HepG2 (cell line): ENCODE measurements at regions not wholly inside any gene's neighbourhood (a gene's known extent, or its start where the extent isn't known, plus 50 kb on each side); places are given as distances from the start of the nearest gene placed in this dataset.

ENCODE experiments used
- ATAC-seq: fragments of 200-7000 bp; cut with Tn5 transposase; 3 replicates; pipeline ENCODE4 v1.9.1; 2020; ENCODE audit warnings: mild to moderate bottlenecking, moderate library complexity
- BruUV-seq: library from RNA; stranded (reverse); fragments of 400-500 nt; replicated peaks from 2 replicates; lab custom pipeline; 2021; lab: Mats Ljungman, UMichigan
- CTCF ChIA-PET: fragments of 300-600 bp; formaldehyde crosslinking; extraction: SDS; loops from one replicate; lab custom pipeline; 2021; ENCODE audit warnings: low total read pairs, inconsistent platforms, low intra/inter-chr PET ratio; lab: Yijun Ruan, JAX
- POLR2A ChIA-PET: fragments of 350-600 bp; sonication (Branson Sonifier 250); formaldehyde crosslinking; loops from one replicate; lab custom pipeline; 2020; ENCODE audit warnings: antibody characterized with exemption, inconsistent platforms; lab: Yijun Ruan, JAX
- DNase-seq: peaks from one replicate; pipeline ENCODE4 v3.0.0-alpha.2; 2015; ENCODE audit warnings: low spot score
- FAIRE-seq: peaks from 3 replicates; lab custom pipeline; 2011; peaks lifted over from hg19 to GRCh38; lab: Jason Lieb, UNC
- H2AFZ ChIP-seq: one replicate; pipeline ENCODE4 v1.6.1; 2011; ENCODE audit warnings: low read length, inconsistent platforms
- H3K27ac ChIP-seq: fragments of 300-600 bp; 3 replicates; pipeline ENCODE4 v1.8.0; 2011; ENCODE audit warnings: mixed run types, mild to moderate bottlenecking, mixed read lengths, low read length, inconsistent platforms; ENCODE audit not compliant: insufficient read depth; ENCODE audit errors: extremely low read length
- H3K27me3 ChIP-seq, 2 experiments: fragments of 200-600 bp in 1 of 2; 2 replicates in 1 of 2; 3 replicates in 1 of 2; pipeline versions ENCODE4 v1.6.0 to v1.8.0; 2011; ENCODE audit warnings: low read length in 2 of 2, mild to moderate bottlenecking in 2 of 2, moderate library complexity in 2 of 2, inconsistent platforms in 1 of 2; ENCODE audit not compliant: insufficient read depth in 2 of 2, control insufficient read depth in 1 of 2
- H3K36me3 ChIP-seq, 2 experiments: fragments of 200-600 bp in 1 of 2; replicated peaks in 1 of 2; 2 replicates in 1 of 2; 3 replicates in 1 of 2; pipeline versions ENCODE4 v1.5.1 to v1.8.0; 2011; ENCODE audit warnings: low read length in 2 of 2, inconsistent platforms in 1 of 2; ENCODE audit not compliant: insufficient read depth in 2 of 2, control insufficient read depth in 1 of 2
- H3K4me1 ChIP-seq: 2 replicates; pipeline ENCODE4 v1.5.1; 2012; ENCODE audit warnings: low read length, inconsistent platforms; ENCODE audit not compliant: insufficient read depth
- H3K4me2 ChIP-seq: 2 replicates; pipeline ENCODE4 v1.6.0; 2011; ENCODE audit warnings: low read depth, low read length, inconsistent platforms
- H3K4me3 ChIP-seq, 3 experiments: fragments of 200-600 bp in 1 of 3; sonication (generic), shearing (Covaris generic) in 1 of 3; replicated peaks in 1 of 3; 2 replicates each; pipeline ENCODE4 v1.5.1; 2011 to 2016; ENCODE audit warnings: low read length in 3 of 3, inconsistent platforms in 2 of 3, low read depth in 2 of 3, mild to moderate bottlenecking in 2 of 3, control low read depth in 1 of 3, mixed read lengths in 1 of 3; ENCODE audit not compliant: insufficient read depth in 1 of 3
- H3K79me2 ChIP-seq: one replicate; pipeline ENCODE4 v1.6.1; 2011; ENCODE audit warnings: low read length, inconsistent platforms; ENCODE audit not compliant: insufficient read depth
- H3K9ac ChIP-seq: 2 replicates; pipeline ENCODE4 v1.6.0; 2011; ENCODE audit warnings: mild to moderate bottlenecking, low read depth, low read length, inconsistent platforms; ENCODE audit not compliant: insufficient read depth
- H3K9me3 ChIP-seq: 2 replicates; pipeline ENCODE4 v1.5.1; 2012; ENCODE audit warnings: mild to moderate bottlenecking, low read length
- H4K20me1 ChIP-seq: 2 replicates; pipeline ENCODE4 v1.6.0; 2011; ENCODE audit warnings: inconsistent platforms, mild to moderate bottlenecking, low read length, moderate library complexity; ENCODE audit not compliant: insufficient read depth
- HNF1A ChIP-seq, 2 experiments: sonication (generic) in 1 of 2; formaldehyde crosslinking in 1 of 2; IDR thresholded peaks; 2 replicates each; pipeline versions ENCODE4 v1.4.0 to v1.6.1; 2016 to 2020; ENCODE audit warnings: borderline replicate concordance in 1 of 2, low read depth in 1 of 2, mild to moderate bottlenecking in 1 of 2, missing genetic modification reagents in 1 of 2
- MAFG ChIP-seq: sonication (generic); formaldehyde crosslinking; IDR thresholded peaks from 2 replicates; pipeline ENCODE4 v1.5.1; 2020; ENCODE audit warnings: mild to moderate bottlenecking, missing genetic modification reagents
- MEIS2 ChIP-seq: sonication (generic); formaldehyde crosslinking; IDR thresholded peaks from 2 replicates; pipeline ENCODE4 v1.9.0; 2021; ENCODE audit warnings: mild to moderate bottlenecking, missing genetic modification reagents
- NONO ChIP-seq, 2 experiments: fragments of 450-650 bp in 1 of 2; sonication (generic) in 1 of 2; formaldehyde crosslinking in 1 of 2; IDR thresholded peaks in 1 of 2; conservative IDR thresholded peaks in 1 of 2; 2 replicates each; pipeline versions ENCODE4 v1.6.1 to v1.8.0; 2017 to 2022; ENCODE audit warnings: mild to moderate bottlenecking in 1 of 2, missing genetic modification reagents in 1 of 2, moderate library complexity in 1 of 2
- SP140L ChIP-seq: sonication (generic); formaldehyde crosslinking; IDR thresholded peaks from 2 replicates; pipeline ENCODE4 v1.4.0; 2020; ENCODE audit warnings: missing genetic modification reagents, borderline replicate concordance
- ZNF317 ChIP-seq: sonication (generic); formaldehyde crosslinking; IDR thresholded peaks from 2 replicates; pipeline ENCODE4 v1.5.0; 2020; ENCODE audit warnings: mild to moderate bottlenecking, missing genetic modification reagents
- WGBS: methylation state at CpG from one replicate; pipeline ENCODE4 v1.1.6; 2017; ENCODE audit warnings: low lambda C conversion rate; 5-methylcytosine and 5-hydroxymethylcytosine counted together
- in situ Hi-C: cut with HindIII; loops from 2 replicates; pipeline ENCODE4 v1.10.0; 2017; ENCODE audit warnings: low pct_unique_long_range_greater_than_20kb; ENCODE audit not compliant: extremely low pct_ligation_motif_present
- intact Hi-C: fragments of 100-400 bp; cut with micrococcal nuclease; formaldehyde crosslinking; loops from one replicate; pipeline ENCODE4 v1.10.0; 2022; ENCODE audit not compliant: unreplicated experiment

- no peak for TF ChIP-seq HNF1A (IDR thresholded peaks at IDR 0.05; ENCODE audit: low read depth)
- TF ChIP-seq HNF1A (CRISPR knock-in tag; IDR thresholded peaks at IDR 0.05; ENCODE audit: borderline replicate concordance), result no peak
- no peak for TF ChIP-seq SP140L (CRISPR knock-in tag)
- TF ChIP-seq MAFG, result no peak
These were observed 335.5 kb downstream of the INSIG2 start (continued) for GRCh38 chr2:118423776-118424175.

GRCh38 chr2:118421648-118422047, 333.4 kb downstream of the INSIG2 start:
- H3K9ac ChIP-seq, result no peak overlapping the region
- H3K9me3 ChIP-seq, result no peaks in the 10 kb centered on the region
- H3K27me3 ChIP-seq, result no peaks in the 10 kb centered on the region
- in situ Hi-C loops, result no loop called here
- no peak for DNase-seq
- no peaks in the 10 kb centered on the region for H3K4me1 ChIP-seq
- no peak overlapping the region for H3K27ac ChIP-seq
- peak; percentile 88 for TF ChIP-seq ZNF317 (CRISPR knock-in tag)
- TF ChIP-seq NONO (IDR thresholded peaks at IDR 0.05), result no peak
- TF ChIP-seq NONO (CRISPR knock-in tag; conservative IDR thresholded peaks at IDR 0.05), result no peak
- TF ChIP-seq MEIS2 (CRISPR knock-in tag), result no peak
- no peaks in the 10 kb centered on the region for H4K20me1 ChIP-seq
- H3K4me2 ChIP-seq, result no peak overlapping the region
- H3K36me3 ChIP-seq, result no peaks in the 10 kb centered on the region
- POLR2A ChIA-PET, result no interaction called here
- H3K79me2 ChIP-seq, result no peaks in the 10 kb centered on the region
- no peak overlapping the region for H2AFZ ChIP-seq
- no TSS peak for BruUV-seq
- WGBS, result 28% methylated on average over 3 of the region's 3 CpGs
- FAIRE-seq, result no peak
- intact Hi-C loops, result no loop called here
- ATAC-seq, result no peak
- CTCF ChIA-PET, result no interaction called here
- no peak overlapping the region for H3K4me3 ChIP-seq
